ENCODE measurements at regions not wholly inside any gene's neighbourhood (a gene's known extent, or its start where the extent isn't known, plus 50 kb on each side); places are given as distances from the start of the nearest gene placed in this dataset.

DNA sequence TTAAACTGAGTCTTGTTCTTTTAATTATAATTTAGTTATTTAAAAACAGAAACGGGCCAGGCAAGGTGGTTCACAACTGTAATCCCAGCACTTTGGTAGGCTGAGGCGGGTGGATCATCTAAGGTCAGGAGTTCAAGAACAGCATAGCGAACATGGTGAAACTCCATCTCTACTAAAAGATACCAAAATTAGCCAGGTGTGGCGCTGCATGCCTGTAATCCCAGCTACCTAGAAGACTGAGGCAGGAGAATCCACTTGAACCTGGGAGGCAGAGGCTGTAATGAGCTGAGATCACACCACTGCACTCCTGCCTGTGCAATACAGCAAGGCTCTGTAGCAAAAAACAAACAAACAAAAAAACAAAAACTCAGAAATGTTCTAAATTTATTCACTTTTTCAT lies 852.9 kb downstream of the TECRL start:
- TF ChIP-seq EZH2 (IDR thresholded peaks at IDR 0.05; ENCODE audit: borderline replicate concordance, low read depth, low read length, poor library complexity, severe bottlenecking): no peak
- TF ChIP-seq CTCF (conservative IDR thresholded peaks at IDR 0.05; ENCODE audit: low read depth, low read length): no peak
- Histone ChIP-seq H3K36me3 (ENCODE audit: insufficient read depth, low read length, poor library complexity, severe bottlenecking) (no peaks in the 10 kb centered on the region), H3K4me3 (ENCODE audit: low read depth, low read length, poor library complexity, severe bottlenecking) (no peak overlapping the region), H3K27ac (ENCODE audit: low read depth, low read length, poor library complexity, severe bottlenecking) (no peak overlapping the region), H3K27me3 (replicated peaks; ENCODE audit: insufficient read depth, low read depth, low read length, poor library complexity) (no peaks in the 10 kb centered on the region), H3K4me1 (ENCODE audit: insufficient read depth, low read length, poor library complexity, severe bottlenecking) (no peaks in the 10 kb centered on the region), H3K9me3 (ENCODE audit: low read depth, low read length, poor library complexity, severe bottlenecking) (no peaks in the 10 kb centered on the region)
- POLR2A ChIA-PET (ENCODE audit: low non-redundant PET): no interaction called here
- intact Hi-C loops (cut with micrococcal nuclease; ENCODE audit: unreplicated experiment): no loop called here
- BruUV-seq (replicated peaks): no TSS peak
- DNase-seq (ENCODE audit: low spot score): no peak
- CTCF ChIA-PET: no interaction called here

DNA sequence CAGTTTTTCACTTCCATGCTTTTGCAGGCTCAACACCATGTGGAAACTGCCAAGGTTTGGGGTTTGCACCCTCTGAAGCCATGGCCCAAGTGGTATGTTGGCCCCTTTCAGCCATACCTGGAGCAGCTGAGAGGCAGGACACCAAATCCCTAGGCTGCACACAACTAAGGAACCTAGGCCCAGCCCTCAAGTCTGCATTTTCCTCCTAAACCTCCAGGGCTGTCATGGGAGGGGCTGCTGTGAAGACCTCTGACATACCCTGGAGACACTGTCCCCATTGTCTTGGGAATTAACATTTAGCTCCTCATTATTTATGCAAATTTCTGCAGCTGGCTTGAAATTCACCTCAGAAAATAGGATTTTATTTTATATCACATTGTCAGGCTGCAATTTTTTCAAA lies 856.1 kb downstream of the TECRL start:
- TF ChIP-seq CTCF (conservative IDR thresholded peaks at IDR 0.05; ENCODE audit: low read depth, low read length) (no peak), EZH2 (IDR thresholded peaks at IDR 0.05; ENCODE audit: borderline replicate concordance, low read depth, low read length, poor library complexity, severe bottlenecking) (no peak)
- CTCF ChIA-PET: no interaction called here
- Histone ChIP-seq H3K9me3 (ENCODE audit: low read depth, low read length, poor library complexity, severe bottlenecking) (no peaks in the 10 kb centered on the region), H3K27ac (ENCODE audit: low read depth, low read length, poor library complexity, severe bottlenecking) (no peak overlapping the region), H3K4me3 (ENCODE audit: low read depth, low read length, poor library complexity, severe bottlenecking) (no peak overlapping the region), H3K36me3 (ENCODE audit: insufficient read depth, low read length, poor library complexity, severe bottlenecking) (no peaks in the 10 kb centered on the region), H3K27me3 (replicated peaks; ENCODE audit: insufficient read depth, low read depth, low read length, poor library complexity) (no peaks in the 10 kb centered on the region), H3K4me1 (ENCODE audit: insufficient read depth, low read length, poor library complexity, severe bottlenecking) (no peaks in the 10 kb centered on the region)
- BruUV-seq (replicated peaks): no TSS peak
- POLR2A ChIA-PET (ENCODE audit: low non-redundant PET): no interaction called here
- no peak for DNase-seq (ENCODE audit: low spot score)
- intact Hi-C loops (cut with micrococcal nuclease; ENCODE audit: unreplicated experiment): no loop called here

- Histone ChIP-seq H3K4me3 (ENCODE audit: low read depth, low read length, poor library complexity, severe bottlenecking) (no peak overlapping the region), H3K27ac (ENCODE audit: low read depth, low read length, poor library complexity, severe bottlenecking) (no peak overlapping the region), H3K27me3 (replicated peaks; ENCODE audit: insufficient read depth, low read depth, low read length, poor library complexity) (no peaks in the 10 kb centered on the region), H3K4me1 (ENCODE audit: insufficient read depth, low read length, poor library complexity, severe bottlenecking) (no peaks in the 10 kb centered on the region), H3K9me3 (ENCODE audit: low read depth, low read length, poor library complexity, severe bottlenecking) (no peaks in the 10 kb centered on the region), H3K36me3 (ENCODE audit: insufficient read depth, low read length, poor library complexity, severe bottlenecking) (no peaks in the 10 kb centered on the region)
- ChIA-PET CTCF (no interaction called here), POLR2A (ENCODE audit: low non-redundant PET) (no interaction called here)
- DNase-seq (ENCODE audit: low spot score): no peak
- no TSS peak for BruUV-seq (replicated peaks)
- intact Hi-C loops (cut with micrococcal nuclease; ENCODE audit: unreplicated experiment): no loop called here
- TF ChIP-seq EZH2 (IDR thresholded peaks at IDR 0.05; ENCODE audit: borderline replicate concordance, low read depth, low read length, poor library complexity, severe bottlenecking) (no peak), CTCF (conservative IDR thresholded peaks at IDR 0.05; ENCODE audit: low read depth, low read length) (no peak)
Observed at GRCh38 chr4:63541828-63542227, 867.4 kb downstream of the TECRL start.

Measured in A673 (cell line).